ENCODE measurements at regions not wholly inside any gene's neighbourhood (a gene's known extent, or its start where the extent isn't known, plus 50 kb on each side); places are given as distances from the start of the nearest gene placed in this dataset.

DNA sequence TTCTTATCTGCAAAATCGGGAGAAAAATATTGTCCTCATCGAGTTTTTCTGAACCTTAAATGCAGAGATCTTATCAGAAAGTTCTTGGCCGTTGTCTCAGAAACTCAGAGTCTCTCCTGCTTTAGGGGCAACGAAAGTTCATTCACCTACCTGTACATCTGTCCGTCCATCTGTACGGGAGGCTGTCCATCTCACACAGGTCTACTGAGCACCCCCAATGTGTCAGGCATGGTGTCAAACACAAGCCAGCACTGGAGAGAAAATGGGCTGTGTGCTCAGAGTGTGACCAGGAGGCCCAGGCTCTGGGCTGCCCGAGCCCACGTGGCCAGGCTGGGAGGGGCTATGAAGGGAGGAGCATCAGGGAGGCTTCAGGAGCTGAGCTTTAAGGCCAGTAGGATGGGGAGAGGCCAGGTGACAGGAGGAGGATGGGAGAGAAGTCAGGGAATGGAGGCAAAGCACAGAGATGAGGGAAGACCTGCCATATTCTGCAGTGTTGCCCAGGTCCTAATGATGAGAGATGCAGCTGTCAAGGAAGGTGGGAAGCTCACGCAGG lies 62.4 kb upstream of the MYEOV start:
- TF ChIP-seq, protein P1, sequence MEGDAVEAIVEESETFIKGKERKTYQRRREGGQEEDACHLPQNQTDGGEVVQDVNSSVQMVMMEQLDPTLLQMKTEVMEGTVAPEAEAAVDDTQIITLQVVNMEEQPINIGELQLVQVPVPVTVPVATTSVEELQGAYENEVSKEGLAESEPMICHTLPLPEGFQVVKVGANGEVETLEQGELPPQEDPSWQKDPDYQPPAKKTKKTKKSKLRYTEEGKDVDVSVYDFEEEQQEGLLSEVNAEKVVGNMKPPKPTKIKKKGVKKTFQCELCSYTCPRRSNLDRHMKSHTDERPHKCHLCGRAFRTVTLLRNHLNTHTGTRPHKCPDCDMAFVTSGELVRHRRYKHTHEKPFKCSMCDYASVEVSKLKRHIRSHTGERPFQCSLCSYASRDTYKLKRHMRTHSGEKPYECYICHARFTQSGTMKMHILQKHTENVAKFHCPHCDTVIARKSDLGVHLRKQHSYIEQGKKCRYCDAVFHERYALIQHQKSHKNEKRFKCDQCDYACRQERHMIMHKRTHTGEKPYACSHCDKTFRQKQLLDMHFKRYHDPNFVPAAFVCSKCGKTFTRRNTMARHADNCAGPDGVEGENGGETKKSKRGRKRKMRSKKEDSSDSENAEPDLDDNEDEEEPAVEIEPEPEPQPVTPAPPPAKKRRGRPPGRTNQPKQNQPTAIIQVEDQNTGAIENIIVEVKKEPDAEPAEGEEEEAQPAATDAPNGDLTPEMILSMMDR (conservative IDR thresholded peaks at IDR 0.05), result no peak
- peaks cover 3% of the 10 kb centered on the region for H3K27me3 Mint-ChIP-seq (ENCODE audit: insufficient read depth)
- H3K27ac Mint-ChIP-seq, result no peak overlapping the region
- no peaks in the 10 kb centered on the region for H3K9me3 Mint-ChIP-seq
- no peak overlapping the region for H3K9ac ChIP-seq (ENCODE audit: extremely low read depth, low read length, poor library complexity, severe bottlenecking)
- H3K36me3 ChIP-seq (ENCODE audit: control insufficient read depth, insufficient read depth, low read length), result no peaks in the 10 kb centered on the region
- no peak overlapping the region for H3K4me3 ChIP-seq (ENCODE audit: low read length)
- no peak overlapping the region for H3K27ac ChIP-seq (ENCODE audit: low read depth, low read length)
- H3K9me3 ChIP-seq (ENCODE audit: control insufficient read depth, low read length), result no peaks in the 10 kb centered on the region
- H3K4me1 Mint-ChIP-seq, result no peaks in the 10 kb centered on the region
- no peaks in the 10 kb centered on the region for H3K27me3 ChIP-seq (ENCODE audit: control insufficient read depth, insufficient read depth, low read length, poor library complexity, severe bottlenecking)
- H3K4me3 Mint-ChIP-seq, result no peak overlapping the region
- DNase-seq, result peak; percentile 48
- H3K36me3 Mint-ChIP-seq (ENCODE audit: low read depth), result no peaks in the 10 kb centered on the region
- no peaks in the 10 kb centered on the region for H3K4me1 ChIP-seq (ENCODE audit: control insufficient read depth, insufficient read depth, low read length)
- 85 to 95% methylated on average over 6 to 9 of the region's 9 CpGs for WGBS, 2 experiments (ENCODE audit: insufficient coverage in 1 of 2, insufficient read length in 1 of 2)

GRCh38 chr11:69232821-69233743 lies 60.9 kb upstream of the MYEOV start:
- Histone ChIP-seq H3K27ac (ENCODE audit: low read depth, low read length) (no peak overlapping the region), H3K4me3 (ENCODE audit: low read length) (no peak overlapping the region), H3K9me3 (ENCODE audit: control insufficient read depth, low read length) (no peaks in the 10 kb centered on the region), H3K9ac (ENCODE audit: extremely low read depth, low read length, poor library complexity, severe bottlenecking) (no peak overlapping the region), H3K27me3 (ENCODE audit: control insufficient read depth, insufficient read depth, low read length, poor library complexity, severe bottlenecking) (no peaks in the 10 kb centered on the region), H3K36me3 (ENCODE audit: control insufficient read depth, insufficient read depth, low read length) (no peaks in the 10 kb centered on the region), H3K4me1 (ENCODE audit: control insufficient read depth, insufficient read depth, low read length) (no peaks in the 10 kb centered on the region)
- Mint-ChIP-seq H3K4me3 (no peak overlapping the region), H3K36me3 (ENCODE audit: low read depth) (no peaks in the 10 kb centered on the region), H3K27me3 (ENCODE audit: insufficient read depth) (no peaks in the 10 kb centered on the region), H3K4me1 (no peaks in the 10 kb centered on the region), H3K9me3 (no peaks in the 10 kb centered on the region), H3K27ac (no peak overlapping the region)
- WGBS, 2 experiments (ENCODE audit: insufficient coverage in 1 of 2, insufficient read length in 1 of 2), result 93 to 98% methylated on average over 8 to 19 of the region's 19 CpGs
- DNase-seq, result peak; percentile 40
- TF ChIP-seq, protein P1 (conservative IDR thresholded peaks at IDR 0.05), result no peak

GRCh38 chr11:69233744-69234570 lies 60.0 kb upstream of the MYEOV start:
- H3K4me1 ChIP-seq (ENCODE audit: control insufficient read depth, insufficient read depth, low read length), result no peaks in the 10 kb centered on the region
- no peaks in the 10 kb centered on the region for H3K36me3 Mint-ChIP-seq (ENCODE audit: low read depth)
- H3K4me3 Mint-ChIP-seq, result no peak overlapping the region
- no peaks in the 10 kb centered on the region for H3K9me3 ChIP-seq (ENCODE audit: control insufficient read depth, low read length)
- H3K4me3 ChIP-seq (ENCODE audit: low read length), result no peak overlapping the region
- TF ChIP-seq, protein P1 (conservative IDR thresholded peaks at IDR 0.05), result no peak
- H3K27ac Mint-ChIP-seq, result no peak overlapping the region
- no peaks in the 10 kb centered on the region for H3K9me3 Mint-ChIP-seq
- no peaks in the 10 kb centered on the region for H3K4me1 Mint-ChIP-seq
- peak; percentile 13 for DNase-seq
- H3K36me3 ChIP-seq (ENCODE audit: control insufficient read depth, insufficient read depth, low read length), result no peaks in the 10 kb centered on the region
- 94 to 97% methylated on average over 23 to 26 of the region's 26 CpGs for WGBS, 2 experiments (ENCODE audit: insufficient coverage in 1 of 2, insufficient read length in 1 of 2)
- no peak overlapping the region for H3K9ac ChIP-seq (ENCODE audit: extremely low read depth, low read length, poor library complexity, severe bottlenecking)
- H3K27me3 ChIP-seq (ENCODE audit: control insufficient read depth, insufficient read depth, low read length, poor library complexity, severe bottlenecking), result no peaks in the 10 kb centered on the region
- peak overlapping the region; percentile 17 for H3K27ac ChIP-seq (ENCODE audit: low read depth, low read length)
- H3K27me3 Mint-ChIP-seq (ENCODE audit: insufficient read depth), result peaks cover 3% of the 10 kb centered on the region

Data from endodermal cell (in vitro differentiated cells).